Nephron (organoid): ENCODE measurements at regions not wholly inside any gene's neighbourhood (a gene's known extent, or its start where the extent isn't known, plus 50 kb on each side); places are given as distances from the start of the nearest gene placed in this dataset.
"Not testable (repeated sequence)": the region's sequence is repeated elsewhere in the genome, so short reads cannot be mapped to it uniquely, and the experiment has no call there.

Experiments
- H3K27ac Mint-ChIP-seq, 3 experiments: 2 replicates each; pipeline ENCODE4 v1.8.0; 2020; ENCODE audit warnings: mixed read lengths in 3 of 3, mild to moderate bottlenecking in 2 of 3, moderate library complexity in 1 of 3
- H3K27me3 Mint-ChIP-seq: 2 replicates; pipeline ENCODE4 v1.8.0; 2021; ENCODE audit warnings: low read depth, mild to moderate bottlenecking, moderate library complexity, mixed read lengths
- H3K36me3 Mint-ChIP-seq: 2 replicates; pipeline ENCODE4 v1.8.0; 2020; ENCODE audit warnings: low read depth, mixed read lengths
- H3K4me1 Mint-ChIP-seq: 2 replicates; pipeline ENCODE4 v1.8.0; 2020; ENCODE audit warnings: mixed read lengths
- H3K4me3 Mint-ChIP-seq, 3 experiments: 2 replicates each; pipeline ENCODE4 v1.8.0; 2020; ENCODE audit warnings: mild to moderate bottlenecking in 3 of 3, mixed read lengths in 3 of 3, moderate library complexity in 2 of 3
- H3K9me3 Mint-ChIP-seq: 2 replicates; pipeline ENCODE4 v1.8.0; 2020; ENCODE audit warnings: mixed read lengths
- TF ChIP-seq, protein P1 (sequence below), 3 experiments: fragments of 200-600 bp; sonication (generic); IDR thresholded peaks; one replicate each; pipeline ENCODE4 v1.5.0; 2021; ENCODE audit warnings: antibody characterized with exemption in 3 of 3; ENCODE audit not compliant: unreplicated experiment in 3 of 3

DNA sequence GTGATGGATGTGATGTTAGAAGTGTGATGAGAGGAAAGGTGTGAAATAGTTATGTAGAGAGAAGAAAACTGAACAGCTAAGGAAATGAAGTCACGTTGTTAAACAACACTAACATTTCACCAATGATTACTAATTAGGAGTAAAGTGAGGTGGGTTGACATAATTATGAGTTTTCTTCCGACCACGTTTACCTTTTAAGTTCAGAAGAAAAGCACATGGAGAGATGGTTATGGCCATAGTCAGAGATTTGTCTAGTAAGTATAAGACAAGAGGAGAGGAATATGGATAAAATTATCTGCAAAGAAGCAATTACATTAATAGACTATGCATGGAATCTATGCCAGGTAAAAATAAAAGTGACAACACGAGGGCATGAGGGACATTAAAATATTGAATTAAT lies 551.3 kb upstream of the TECRL start:
- TF ChIP-seq, protein P1, sequence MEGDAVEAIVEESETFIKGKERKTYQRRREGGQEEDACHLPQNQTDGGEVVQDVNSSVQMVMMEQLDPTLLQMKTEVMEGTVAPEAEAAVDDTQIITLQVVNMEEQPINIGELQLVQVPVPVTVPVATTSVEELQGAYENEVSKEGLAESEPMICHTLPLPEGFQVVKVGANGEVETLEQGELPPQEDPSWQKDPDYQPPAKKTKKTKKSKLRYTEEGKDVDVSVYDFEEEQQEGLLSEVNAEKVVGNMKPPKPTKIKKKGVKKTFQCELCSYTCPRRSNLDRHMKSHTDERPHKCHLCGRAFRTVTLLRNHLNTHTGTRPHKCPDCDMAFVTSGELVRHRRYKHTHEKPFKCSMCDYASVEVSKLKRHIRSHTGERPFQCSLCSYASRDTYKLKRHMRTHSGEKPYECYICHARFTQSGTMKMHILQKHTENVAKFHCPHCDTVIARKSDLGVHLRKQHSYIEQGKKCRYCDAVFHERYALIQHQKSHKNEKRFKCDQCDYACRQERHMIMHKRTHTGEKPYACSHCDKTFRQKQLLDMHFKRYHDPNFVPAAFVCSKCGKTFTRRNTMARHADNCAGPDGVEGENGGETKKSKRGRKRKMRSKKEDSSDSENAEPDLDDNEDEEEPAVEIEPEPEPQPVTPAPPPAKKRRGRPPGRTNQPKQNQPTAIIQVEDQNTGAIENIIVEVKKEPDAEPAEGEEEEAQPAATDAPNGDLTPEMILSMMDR (IDR thresholded peaks at IDR 0.05; ENCODE audit: unreplicated experiment in 3 of 3), result no peak
- Mint-ChIP-seq H3K27me3 (no peaks in the 10 kb centered on the region), H3K9me3 (no peaks in the 10 kb centered on the region), H3K4me1 (no peaks in the 10 kb centered on the region), H3K36me3 (no peaks in the 10 kb centered on the region), H3K27ac (no peak overlapping the region), H3K4me3 (no peak overlapping the region)

- Mint-ChIP-seq H3K4me3 (no peak overlapping the region), H3K27ac (no peak overlapping the region), H3K9me3 (peaks cover 5% of the 10 kb centered on the region), H3K27me3 (no peaks in the 10 kb centered on the region), H3K4me1 (no peaks in the 10 kb centered on the region), H3K36me3 (no peaks in the 10 kb centered on the region)
- TF ChIP-seq, protein P1 (IDR thresholded peaks at IDR 0.05; ENCODE audit: unreplicated experiment in 3 of 3), result no peak
Observed at GRCh38 chr4:64940698-64941097, 531.4 kb upstream of the TECRL start.

- TF ChIP-seq, protein P1 (IDR thresholded peaks at IDR 0.05; ENCODE audit: unreplicated experiment in 3 of 3), result no peak
- no peaks in the 10 kb centered on the region for H3K27me3 Mint-ChIP-seq
- no peak overlapping the region for H3K27ac Mint-ChIP-seq
- H3K4me3 Mint-ChIP-seq, result no peak overlapping the region
- H3K36me3 Mint-ChIP-seq, result no peaks in the 10 kb centered on the region
- H3K9me3 Mint-ChIP-seq, result peaks cover 5% of the 10 kb centered on the region
- H3K4me1 Mint-ChIP-seq, result no peaks in the 10 kb centered on the region
Observed at GRCh38 chr4:64935469-64936001, 526.3 kb upstream of the TECRL start.

DNA sequence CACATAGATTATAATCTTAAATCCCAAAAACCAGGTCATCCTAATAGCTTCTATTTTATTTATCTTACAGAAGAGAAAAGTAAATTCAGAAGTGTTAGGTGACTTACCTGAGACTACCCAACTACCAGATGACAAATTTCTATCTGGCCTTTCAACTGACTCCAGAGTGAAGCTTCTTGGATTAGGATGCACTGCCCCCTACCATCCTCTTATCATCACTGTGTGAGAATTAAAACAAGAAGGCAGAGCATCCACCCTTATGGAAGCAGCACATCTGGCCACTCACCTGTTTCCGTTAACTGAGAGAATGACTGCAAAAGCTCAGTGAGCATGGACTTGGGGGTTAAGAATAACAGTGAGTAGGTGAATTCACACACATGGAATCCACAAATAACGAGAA lies 502.6 kb upstream of the TECRL start:
- TF ChIP-seq, protein P1 (IDR thresholded peaks at IDR 0.05; ENCODE audit: unreplicated experiment in 3 of 3), result no peak
- H3K9me3 Mint-ChIP-seq, result peaks cover 3% of the 10 kb centered on the region
- no peak overlapping the region for H3K27ac Mint-ChIP-seq
- H3K36me3 Mint-ChIP-seq, result no peaks in the 10 kb centered on the region
- H3K27me3 Mint-ChIP-seq, result no peaks in the 10 kb centered on the region
- H3K4me1 Mint-ChIP-seq, result no peaks in the 10 kb centered on the region
- no peak overlapping the region for H3K4me3 Mint-ChIP-seq

GRCh38 chr4:64903986-64904385 lies 494.7 kb upstream of the TECRL start:
- H3K4me3 Mint-ChIP-seq, result no peak overlapping the region
- no peaks in the 10 kb centered on the region for H3K27me3 Mint-ChIP-seq
- H3K36me3 Mint-ChIP-seq, result no peaks in the 10 kb centered on the region
- no peak overlapping the region for H3K27ac Mint-ChIP-seq
- no peaks in the 10 kb centered on the region for H3K9me3 Mint-ChIP-seq
- TF ChIP-seq, protein P1 (IDR thresholded peaks at IDR 0.05; ENCODE audit: unreplicated experiment in 3 of 3), result no peak
- no peaks in the 10 kb centered on the region for H3K4me1 Mint-ChIP-seq

- TF ChIP-seq, protein P1 (IDR thresholded peaks at IDR 0.05; ENCODE audit: unreplicated experiment in 3 of 3), result no peak
- Mint-ChIP-seq H3K4me3 (no peak overlapping the region), H3K36me3 (no peaks in the 10 kb centered on the region), H3K4me1 (no peaks in the 10 kb centered on the region), H3K27me3 (no peaks in the 10 kb centered on the region), H3K9me3 (no peaks in the 10 kb centered on the region), H3K27ac (no peak overlapping the region)
Observed at GRCh38 chr4:64899563-64899962, 490.3 kb upstream of the TECRL start.

- H3K27ac Mint-ChIP-seq, H3K4me1 Mint-ChIP-seq, H3K9me3 Mint-ChIP-seq, H3K36me3 Mint-ChIP-seq, H3K4me3 Mint-ChIP-seq, H3K27me3 Mint-ChIP-seq: not testable (repeated sequence)
Observed at GRCh38 chr4:64899030-64899429, 489.8 kb upstream of the TECRL start.
